Activated CD4-positive, alpha-beta T cell treated with anti-CD3 and anti-CD28 coated beads, Interleukin-2, Interleukin-4, amounts not matched to agents 100 ng/mL and 50 ng/mL, durations not matched to agents 16 hours and 8 hours (primary cell): ENCODE measurements at regions not wholly inside any gene's neighbourhood (a gene's known extent, or its start where the extent isn't known, plus 50 kb on each side); places are given as distances from the start of the nearest gene placed in this dataset.
"Not testable (repeated sequence)": the region's sequence is repeated elsewhere in the genome, so short reads cannot be mapped to it uniquely, and the experiment has no call there.

Source experiments
- DNase-seq: peaks from one replicate; pipeline ENCODE4 v3.0.0-alpha.2; 2020; ENCODE audit warnings: low spot score

- DNase-seq, result no peak
Measured at GRCh38 chr7:69198250-69198649, 400.0 kb upstream of the AUTS2 start.

GRCh38 chr7:69199041-69199440, 399.2 kb upstream of the AUTS2 start:
- no peak for DNase-seq

- no peak for DNase-seq
Measured at GRCh38 chr7:69199661-69200060, 398.6 kb upstream of the AUTS2 start.

- no peak for DNase-seq
Measured at GRCh38 chr7:69203871-69204270, 394.4 kb upstream of the AUTS2 start.

GRCh38 chr7:69204943-69205342, 393.3 kb upstream of the AUTS2 start:
- no peak for DNase-seq

GRCh38 chr7:69205581-69205980, 392.7 kb upstream of the AUTS2 start:
- no peak for DNase-seq

GRCh38 chr7:69208276-69208675, 390.0 kb upstream of the AUTS2 start:
- no peak for DNase-seq

GRCh38 chr7:69208848-69209247, 389.4 kb upstream of the AUTS2 start:
- no peak for DNase-seq

GRCh38 chr7:69211336-69211735, 386.9 kb upstream of the AUTS2 start:
- DNase-seq, result no peak

GRCh38 chr7:69211739-69212138, 386.5 kb upstream of the AUTS2 start:
- no peak for DNase-seq

GRCh38 chr7:69213878-69214277, 384.4 kb upstream of the AUTS2 start:
- no peak for DNase-seq

GRCh38 chr7:69215516-69215915, 382.8 kb upstream of the AUTS2 start:
- DNase-seq, result not testable (repeated sequence)

GRCh38 chr7:69217516-69218350, 380.5 kb upstream of the AUTS2 start:
- no peak for DNase-seq

GRCh38 chr7:69218576-69218975, 379.7 kb upstream of the AUTS2 start:
- no peak for DNase-seq

- DNase-seq, result no peak
Measured at GRCh38 chr7:69219381-69219780, 378.9 kb upstream of the AUTS2 start.

GRCh38 chr7:69225259-69225943, 372.9 kb upstream of the AUTS2 start:
- no peak for DNase-seq

GRCh38 chr7:69228212-69228811, 370.0 kb upstream of the AUTS2 start:
- no peak for DNase-seq

GRCh38 chr7:69232445-69233376, 365.6 kb upstream of the AUTS2 start:
- no peak for DNase-seq

- no peak for DNase-seq
Measured at GRCh38 chr7:69237541-69237940, 360.7 kb upstream of the AUTS2 start.

- DNase-seq, result no peak
Measured at GRCh38 chr7:69243016-69243415, 355.3 kb upstream of the AUTS2 start.

GRCh38 chr7:69244701-69245100, 353.6 kb upstream of the AUTS2 start:
- DNase-seq, result no peak

GRCh38 chr7:69245646-69246045, 352.6 kb upstream of the AUTS2 start:
- DNase-seq, result no peak
